ENCODE measurements at regions not wholly inside any gene's neighbourhood (a gene's known extent, or its start where the extent isn't known, plus 50 kb on each side); places are given as distances from the start of the nearest gene placed in this dataset.
"Not testable (repeated sequence)": the region's sequence is repeated elsewhere in the genome, so short reads cannot be mapped to it uniquely, and the experiment has no call there.

DNA sequence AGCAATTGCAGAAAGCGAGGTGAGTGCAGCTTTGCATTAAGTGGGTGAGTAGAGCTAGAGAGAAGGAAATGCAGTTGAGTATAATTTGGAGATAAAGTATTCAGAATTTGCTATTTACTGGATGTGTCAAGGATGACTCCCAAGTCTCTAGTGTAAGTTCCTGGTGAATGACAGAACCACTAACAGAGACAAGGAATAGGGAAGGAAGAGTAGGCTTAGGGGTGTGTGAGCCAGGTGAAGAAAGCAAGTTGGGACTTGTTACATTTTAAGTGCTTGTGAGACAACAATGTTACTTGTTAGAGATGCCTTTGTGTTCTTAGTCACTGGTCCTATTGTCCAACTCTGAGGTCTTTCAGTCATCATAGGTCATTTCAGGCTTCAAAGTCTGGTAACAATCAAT, 70.8 kb downstream of the TBC1D26 start:
- not testable (repeated sequence) for DNase-seq

DNA sequence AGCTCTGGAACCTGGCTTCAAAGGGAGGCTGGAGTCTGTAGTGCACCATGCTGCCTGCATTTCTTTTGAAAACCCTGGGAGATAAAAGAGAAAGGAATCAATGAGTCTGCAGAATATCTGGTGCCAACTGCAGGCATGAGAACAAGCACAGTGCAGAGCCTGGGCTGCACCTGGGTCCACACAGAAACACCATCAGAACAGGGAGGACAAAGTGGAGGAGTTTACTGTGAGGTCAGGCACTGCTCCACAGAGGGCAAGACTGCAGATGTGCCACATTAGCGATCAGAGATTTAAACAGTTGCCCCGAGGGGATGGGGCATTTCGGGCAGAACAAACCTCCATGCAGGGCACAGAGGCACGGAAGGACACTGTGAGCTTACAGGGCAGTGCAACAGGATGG, 74.7 kb downstream of the TBC1D26 start:
- not testable (repeated sequence) for DNase-seq

DNA sequence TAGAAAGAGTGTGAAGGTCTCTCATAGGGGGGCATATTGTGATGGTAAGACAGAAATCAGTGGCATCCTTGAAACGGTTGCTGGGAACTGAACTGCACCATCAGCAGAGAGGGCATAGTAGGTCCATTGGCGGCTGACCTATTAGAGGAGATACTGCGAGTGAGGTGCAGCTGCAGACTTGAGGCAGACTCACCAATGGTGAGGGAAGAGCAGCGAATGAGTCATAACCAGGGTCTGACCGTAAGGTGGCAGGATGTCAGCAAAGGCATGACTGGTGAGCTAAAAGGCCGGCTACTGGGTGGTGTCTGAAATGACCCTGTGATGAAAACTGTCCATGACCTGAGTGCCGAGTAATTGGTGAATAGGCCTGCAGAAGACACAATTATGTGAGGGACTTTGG, 81.3 kb downstream of the TBC1D26 start:
- DNase-seq: not testable (repeated sequence)

- not testable (repeated sequence) for DNase-seq
Observed at GRCh38 chr17:15814003-15814402, 81.9 kb downstream of the TBC1D26 start.

DNA sequence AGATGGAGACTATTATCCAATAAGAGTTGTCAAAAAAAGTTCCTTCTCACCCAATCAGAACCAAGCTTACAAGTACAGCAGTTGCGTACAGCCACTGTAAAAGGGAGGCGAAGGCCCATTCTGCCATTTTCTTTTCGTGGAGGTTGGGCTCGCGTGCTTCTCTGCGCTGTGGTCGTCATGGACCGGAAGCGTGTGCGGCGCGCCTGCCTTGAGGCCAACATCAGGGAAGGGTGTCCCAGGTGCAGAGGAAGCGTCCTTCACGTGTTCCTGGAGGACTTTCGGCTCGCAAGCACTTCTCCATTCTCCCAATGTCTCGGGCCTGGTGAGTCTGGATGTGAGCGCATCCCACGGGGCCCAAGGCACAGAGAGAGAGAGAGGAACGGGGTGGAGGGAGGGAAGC, 85.8 kb downstream of the TBC1D26 start:
- not testable (repeated sequence) for DNase-seq

DNA sequence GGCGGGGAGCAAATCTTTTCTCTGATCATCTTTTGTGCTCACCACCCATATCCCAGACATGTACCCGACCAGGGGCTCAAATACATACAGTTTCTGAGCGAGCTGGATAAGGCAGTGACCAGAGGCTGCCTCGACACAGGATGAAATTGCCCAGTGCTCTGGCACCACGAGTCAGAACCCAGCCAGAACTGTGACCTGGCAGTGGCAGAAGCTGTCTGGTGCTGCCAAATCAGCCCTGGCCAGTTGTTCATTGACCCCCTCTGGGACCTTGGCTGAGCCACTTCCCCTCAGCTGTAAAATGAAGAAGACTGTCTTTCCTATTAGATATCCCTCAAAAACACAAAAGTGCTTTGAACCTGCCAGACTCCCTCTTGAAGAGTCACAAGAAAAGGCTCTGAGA, 90.2 kb downstream of the TBC1D26 start:
- not testable (repeated sequence) for DNase-seq

GRCh38 chr17:15828727-15829314, 96.7 kb downstream of the TBC1D26 start:
- DNase-seq: peak; percentile 86

GRCh38 chr17:15830221-15830620, 98.1 kb downstream of the TBC1D26 start:
- peak; percentile 8 for DNase-seq

DNA sequence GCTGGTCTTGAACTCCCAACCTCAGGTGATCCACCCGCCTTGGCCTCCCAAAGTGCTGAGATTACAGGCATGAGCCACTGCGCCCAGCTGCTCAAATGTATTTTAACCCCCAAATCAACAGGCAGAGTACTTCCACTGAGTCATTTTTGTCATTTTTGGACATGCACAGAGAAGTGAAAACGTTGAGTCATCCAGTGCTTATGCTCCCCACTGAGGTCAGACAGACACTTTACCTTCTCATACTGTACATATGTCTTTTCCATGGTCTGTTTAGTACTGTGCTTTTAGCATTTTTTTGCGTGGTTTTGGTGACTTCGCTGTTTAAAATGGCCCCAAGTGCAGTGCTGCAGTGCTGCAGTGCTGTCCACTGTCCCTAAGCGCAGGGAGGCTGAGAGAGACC, 99.1 kb downstream of the TBC1D26 start:
- DNase-seq: not testable (repeated sequence)

DNA sequence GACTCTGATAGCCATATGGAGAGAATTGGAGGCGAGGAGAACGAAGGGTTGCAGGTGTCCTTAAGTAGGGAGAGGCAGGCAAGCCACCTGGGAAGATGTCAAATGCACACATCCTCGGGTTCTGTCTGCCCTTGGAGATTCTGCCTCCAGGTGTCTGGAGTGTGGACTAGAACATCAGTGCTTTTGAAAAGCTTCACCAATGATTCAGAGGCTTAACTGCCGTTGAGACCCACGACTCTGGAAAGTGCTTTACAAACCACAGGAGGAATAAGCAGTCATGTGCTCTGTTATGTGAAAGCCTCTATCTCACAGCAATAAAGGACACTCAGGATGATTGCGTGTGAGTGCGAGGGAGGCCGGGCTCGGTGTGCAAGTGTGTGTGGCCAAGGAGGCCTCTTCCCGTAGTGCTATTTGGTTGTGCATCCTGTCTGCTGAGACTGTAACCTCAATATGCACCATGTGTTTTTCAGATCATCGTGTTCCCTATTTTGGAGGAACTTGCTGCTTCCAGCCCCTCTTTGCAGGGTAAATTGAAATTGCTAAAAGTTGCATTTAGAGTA, 100.9 kb downstream of the TBC1D26 start:
- not testable (repeated sequence) for DNase-seq

DNA sequence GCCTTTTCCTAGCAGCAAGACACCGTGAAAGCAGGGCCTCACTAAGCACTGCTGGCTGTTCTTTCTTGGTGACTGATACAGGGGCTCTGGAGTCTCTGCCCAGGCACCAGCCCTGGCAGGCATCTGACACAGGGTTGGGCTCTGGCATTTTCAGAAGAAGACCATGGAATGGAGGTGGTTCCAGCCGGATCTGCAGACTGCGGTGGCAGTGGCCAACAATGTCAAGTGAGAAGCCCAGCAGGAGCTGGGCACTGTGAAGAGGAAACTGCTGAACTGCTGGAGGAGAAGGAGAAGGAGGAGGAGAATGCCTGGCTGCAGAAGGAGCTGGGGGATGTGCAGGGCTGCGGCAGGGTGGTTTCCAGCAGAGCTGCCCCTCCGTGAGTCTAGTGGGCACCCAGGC, 101.8 kb downstream of the TBC1D26 start:
- not testable (repeated sequence) for DNase-seq

DNA sequence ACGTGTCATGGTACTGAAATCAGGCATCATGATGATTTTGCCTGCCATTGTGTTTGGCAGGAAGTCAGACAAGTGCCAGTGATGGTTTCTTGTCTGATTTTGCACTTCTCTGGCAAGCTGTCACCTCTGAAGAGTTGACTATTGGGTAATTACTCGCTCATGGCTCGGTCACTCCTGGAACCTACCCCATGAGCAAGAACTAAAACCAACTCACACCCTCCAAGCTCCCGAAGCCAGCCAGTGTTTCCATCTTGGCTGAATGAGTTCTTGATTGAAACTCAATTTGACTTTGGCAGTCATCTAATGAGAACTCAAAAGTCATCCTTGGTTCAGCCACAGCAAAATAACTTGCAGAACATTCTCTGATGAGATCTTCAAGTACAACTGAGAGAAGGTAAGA, 103.4 kb downstream of the TBC1D26 start:
- not testable (repeated sequence) for DNase-seq

DNA sequence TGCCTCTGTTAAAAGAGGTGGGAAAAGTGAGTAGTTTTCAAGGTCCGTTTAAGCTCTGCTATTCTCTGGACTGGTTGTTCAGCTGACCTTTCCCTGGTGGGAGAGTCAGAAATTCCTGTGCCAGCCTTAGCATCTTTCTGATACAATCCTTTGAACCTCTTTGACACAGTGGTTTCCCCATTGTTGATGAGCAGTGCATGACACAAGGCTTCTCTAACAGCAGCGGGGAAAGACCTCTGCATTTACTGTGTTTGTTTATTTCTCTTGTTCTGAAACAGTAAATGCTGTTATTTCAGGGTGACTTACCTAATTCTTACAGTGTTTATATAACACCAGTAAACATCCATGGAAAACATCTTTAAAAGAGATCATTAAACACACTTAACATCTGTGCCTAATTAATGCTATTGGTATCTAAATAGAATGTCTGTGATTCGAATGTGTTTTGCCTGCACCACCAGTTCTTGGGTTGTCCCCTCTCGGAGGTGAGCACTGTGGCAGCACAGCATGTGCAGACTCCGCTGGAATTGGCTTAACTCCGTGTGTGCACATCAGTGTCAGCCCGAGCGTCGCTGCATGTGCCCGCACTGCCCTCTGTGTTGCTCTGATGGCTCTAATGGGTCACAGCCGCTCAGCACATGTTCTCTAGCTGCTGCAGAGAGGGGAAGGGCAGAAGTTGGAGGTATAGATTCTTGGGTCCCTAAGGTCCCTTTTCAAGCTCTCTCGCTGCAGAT, 104.3 kb downstream of the TBC1D26 start:
- not testable (repeated sequence) for DNase-seq

- DNase-seq: not testable (repeated sequence)
Observed at GRCh38 chr17:15836991-15837390, 104.9 kb downstream of the TBC1D26 start.

DNA sequence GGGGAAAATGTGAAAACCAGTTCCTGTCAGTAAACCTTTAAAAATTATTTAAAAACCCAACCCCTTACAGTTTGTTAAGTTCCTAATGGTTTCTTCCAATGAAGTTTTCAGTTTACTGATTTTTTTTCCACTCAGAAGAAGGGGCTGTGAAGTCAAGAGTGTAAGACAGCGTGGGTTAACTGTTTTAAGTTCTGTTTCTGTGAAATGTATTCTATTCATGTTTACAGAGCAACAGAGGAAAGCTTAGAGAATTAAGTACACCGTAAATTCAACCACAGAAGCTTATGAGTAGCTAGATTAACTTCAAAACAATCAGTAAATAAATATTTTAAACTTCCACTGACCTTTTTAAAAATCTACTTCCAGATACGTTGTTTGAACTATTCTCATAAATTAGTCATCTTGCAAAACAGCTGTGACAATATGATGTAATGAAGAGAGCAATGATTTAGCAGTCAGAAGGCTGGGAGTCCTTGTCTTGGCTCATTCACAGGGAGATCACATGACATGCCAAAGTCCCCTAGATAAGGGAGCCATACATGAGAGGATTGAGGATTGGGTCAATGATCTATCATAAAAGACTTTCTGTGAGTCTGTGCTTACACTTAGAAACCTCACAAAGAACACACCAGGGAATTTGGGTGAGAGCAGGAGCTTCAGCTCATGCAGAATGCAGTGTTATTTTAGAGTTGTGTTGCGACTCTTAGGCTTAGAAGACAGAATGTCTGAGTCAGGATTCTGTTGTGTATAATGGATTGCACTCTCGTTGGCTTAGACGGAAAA, 97.3 kb upstream of the ADORA2B start:
- not testable (repeated sequence) for DNase-seq

DNA sequence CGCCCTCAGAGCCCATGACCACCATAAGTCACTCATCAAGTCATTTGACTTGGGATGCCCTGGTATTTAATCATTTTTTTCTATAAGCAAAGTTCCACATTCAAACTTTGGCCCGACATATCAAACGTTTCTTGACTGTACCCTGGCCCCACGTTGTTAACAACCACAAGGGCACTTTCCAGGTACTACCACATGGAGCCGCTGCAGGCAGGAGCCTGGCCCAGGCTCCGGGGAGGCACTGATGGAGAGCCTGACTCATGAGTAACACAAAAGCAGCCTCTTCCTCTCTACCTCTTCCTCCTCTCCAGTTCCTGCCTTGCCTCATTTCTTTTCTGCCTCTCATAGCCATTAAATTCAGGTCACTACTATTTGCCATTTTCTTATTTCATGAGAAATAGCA, 95.9 kb upstream of the ADORA2B start:
- DNase-seq: peak; percentile 24

- DNase-seq: not testable (repeated sequence)
Observed at GRCh38 chr17:15850071-15850470, 94.9 kb upstream of the ADORA2B start.

DNA sequence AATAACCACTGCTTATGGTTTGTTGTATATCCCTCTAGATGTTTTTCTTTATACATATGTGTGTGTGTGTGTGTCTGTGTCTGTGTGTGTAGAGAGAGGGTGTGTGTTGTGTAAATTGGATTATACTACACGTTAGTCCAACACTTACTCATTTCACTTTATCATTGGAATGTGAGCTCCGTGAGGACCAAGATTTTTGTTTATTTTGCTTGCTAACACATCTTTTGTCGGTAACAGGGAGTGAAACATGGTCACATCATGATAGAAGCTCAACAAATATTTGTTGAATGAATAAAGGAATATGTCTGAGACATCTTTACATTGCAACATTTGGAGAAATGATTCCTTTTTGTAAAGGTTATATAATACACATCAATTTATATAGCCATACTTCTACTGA, 94.2 kb upstream of the ADORA2B start:
- not testable (repeated sequence) for DNase-seq

DNA sequence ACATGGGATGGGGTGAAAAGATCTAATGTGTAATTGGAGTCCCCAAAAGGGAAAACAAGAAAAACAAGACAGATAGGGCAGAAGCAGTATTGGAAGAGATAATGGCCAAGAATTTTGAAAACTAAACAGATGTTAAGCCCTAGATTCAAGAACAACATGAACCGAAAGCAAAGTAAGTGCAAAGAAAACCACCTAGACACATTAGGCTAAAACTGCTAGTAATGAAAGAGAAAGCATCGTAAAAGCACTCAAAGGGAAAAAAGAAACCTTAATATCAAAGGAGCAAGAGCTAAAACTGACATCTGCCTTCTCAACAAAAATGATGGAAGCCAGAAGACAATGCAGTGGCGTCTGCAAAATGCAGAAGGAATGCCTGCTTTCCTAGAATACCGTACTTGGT, 92.1 kb upstream of the ADORA2B start:
- DNase-seq: not testable (repeated sequence)

GRCh38 chr17:15856191-15856590, 88.7 kb upstream of the ADORA2B start:
- not testable (repeated sequence) for DNase-seq

DNA sequence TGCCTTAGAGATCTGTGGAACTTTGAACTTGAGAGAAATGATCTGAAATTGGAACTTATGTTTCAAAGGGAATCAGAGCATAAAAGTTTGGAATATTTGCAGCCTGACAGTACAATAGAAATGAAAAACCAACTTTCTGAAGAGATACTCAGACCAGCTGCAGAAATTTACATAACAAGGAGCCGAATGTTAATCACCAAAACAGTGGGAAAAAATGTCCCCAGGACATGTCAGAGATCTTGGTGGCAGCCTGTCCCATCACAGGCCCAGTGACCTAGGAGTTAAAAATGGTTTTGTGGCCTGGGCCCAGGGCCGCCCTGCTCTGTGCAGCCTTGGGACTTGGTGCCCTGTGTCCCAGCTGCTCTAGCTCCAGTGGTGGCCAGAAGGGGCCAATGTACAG, 88.2 kb upstream of the ADORA2B start:
- not testable (repeated sequence) for DNase-seq

DNA sequence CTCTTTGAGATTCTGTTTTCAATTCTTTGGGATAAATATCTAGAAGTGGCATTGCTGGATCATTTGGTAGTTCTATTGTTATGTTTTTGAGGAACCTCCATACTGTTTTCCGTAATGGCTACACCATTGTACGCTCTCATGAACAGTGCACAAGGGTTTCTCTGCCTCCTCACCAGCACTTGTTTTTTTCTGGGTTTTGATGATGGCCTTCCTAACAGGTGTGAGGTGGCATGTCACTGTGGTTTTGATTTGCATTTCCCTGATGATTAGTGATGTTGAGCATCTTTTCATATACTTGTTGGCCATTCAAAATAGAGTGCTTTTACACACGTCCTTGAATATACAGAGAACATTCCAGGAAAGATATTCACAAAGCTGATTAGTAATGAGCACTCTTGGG, 86.8 kb upstream of the ADORA2B start:
- DNase-seq: not testable (repeated sequence)

- not testable (repeated sequence) for DNase-seq
Observed at GRCh38 chr17:15860774-15861173, 84.2 kb upstream of the ADORA2B start.

Data from NCI-H82 (cell line).